ENCODE measurements at regions not wholly inside any gene's neighbourhood (a gene's known extent, or its start where the extent isn't known, plus 50 kb on each side); places are given as distances from the start of the nearest gene placed in this dataset.
"Not testable (repeated sequence)": the region's sequence is repeated elsewhere in the genome, so short reads cannot be mapped to it uniquely, and the experiment has no call there.

GRCh38 chr12:54799966-54800365 lies 54.4 kb upstream of the MUCL1 start:
- DNase-seq = not testable (repeated sequence)

GRCh38 chr12:54798651-54799050 lies 55.7 kb upstream of the MUCL1 start:
- DNase-seq = no peak

GRCh38 chr12:54796991-54797390 lies 57.3 kb upstream of the MUCL1 start:
- DNase-seq = no peak

- DNase-seq = no peak
Observed at GRCh38 chr12:54795644-54796043, 58.7 kb upstream of the MUCL1 start.

- DNase-seq = no peak
Observed at GRCh38 chr12:54786081-54786480, 68.2 kb upstream of the MUCL1 start.

GRCh38 chr12:54784115-54784514 lies 70.2 kb upstream of the MUCL1 start:
- DNase-seq = no peak

- DNase-seq = not testable (repeated sequence)
Observed at GRCh38 chr12:54777031-54777430, 77.3 kb upstream of the MUCL1 start.

GRCh38 chr12:54773593-54773992 lies 80.7 kb upstream of the MUCL1 start:
- DNase-seq = no peak

GRCh38 chr12:54765652-54766051 lies 88.7 kb upstream of the MUCL1 start:
- no peak for DNase-seq

GRCh38 chr12:54762390-54762789 lies 91.9 kb upstream of the MUCL1 start:
- DNase-seq = no peak

GRCh38 chr12:54759751-54760150 lies 94.6 kb upstream of the MUCL1 start:
- no peak for DNase-seq

GRCh38 chr12:54751493-54751892 lies 102.8 kb upstream of the MUCL1 start:
- no peak for DNase-seq

GRCh38 chr12:54749191-54749818 lies 101.1 kb upstream of the DCD start:
- peak in 4 of 56 donors; percentile 3 to 30 (median 4) for DNase-seq

- DNase-seq = no peak
Observed at GRCh38 chr12:54744590-54744989, 96.4 kb upstream of the DCD start.

- DNase-seq = no peak
Observed at GRCh38 chr12:54740882-54741281, 92.7 kb upstream of the DCD start.

- no peak for DNase-seq
Observed at GRCh38 chr12:54736549-54736948, 88.4 kb upstream of the DCD start.

GRCh38 chr12:54734196-54734950 lies 86.2 kb upstream of the DCD start:
- DNase-seq = no peak

- no peak for DNase-seq
Observed at GRCh38 chr12:54725233-54725843, 77.2 kb upstream of the DCD start.

- no peak for DNase-seq
Observed at GRCh38 chr12:54723379-54724256, 75.5 kb upstream of the DCD start.

GRCh38 chr12:54721312-54721711 lies 73.1 kb upstream of the DCD start:
- no peak for DNase-seq

- no peak for DNase-seq
Observed at GRCh38 chr12:54719691-54720090, 71.5 kb upstream of the DCD start.

GRCh38 chr12:54716261-54716660 lies 68.1 kb upstream of the DCD start:
- DNase-seq = no peak

Measured in amygdala (tissue), 56 donors.